Gastrocnemius medialis (tissue), 4 donors: ENCODE measurements at regions not wholly inside any gene's neighbourhood (a gene's known extent, or its start where the extent isn't known, plus 50 kb on each side); places are given as distances from the start of the nearest gene placed in this dataset.

ENCODE experiments used
- CTCF ChIP-seq, 5 experiments: fragments of 450-650 bp in 3 of 5; fragments of 200-600 bp in 2 of 5; sonication (generic) in 2 of 5; IDR thresholded peaks in 4 of 5; conservative IDR thresholded peaks in 1 of 5; 1 replicate in 4 of 5; 2 replicates in 1 of 5; pipeline ENCODE4 v1.5.1; 2016 to 2019; ENCODE audit warnings: antibody characterized with exemption in 5 of 5, mild to moderate bottlenecking in 3 of 5, moderate library complexity in 3 of 5
- POLR2A ChIP-seq, 2 donors: fragments of 450-650 bp; IDR thresholded peaks; one replicate each; pipeline ENCODE4 v1.6.1; 2017; ENCODE audit warnings: antibody characterized with exemption in 2 of 2, mild to moderate bottlenecking in 2 of 2, moderate library complexity in 2 of 2

- TF ChIP-seq POLR2A (IDR thresholded peaks at IDR 0.05) (no peak), CTCF (IDR thresholded peaks at IDR 0.05 in 4 of 5, conservative IDR thresholded peaks at IDR 0.05 in 1 of 5) (no peak)
Measured at GRCh38 chrX:4373791-4374190, 660.3 kb upstream of the PRKX start.
